ENCODE measurements at regions not wholly inside any gene's neighbourhood (a gene's known extent, or its start where the extent isn't known, plus 50 kb on each side); places are given as distances from the start of the nearest gene placed in this dataset.
"Not testable (repeated sequence)": the region's sequence is repeated elsewhere in the genome, so short reads cannot be mapped to it uniquely, and the experiment has no call there.

DNA sequence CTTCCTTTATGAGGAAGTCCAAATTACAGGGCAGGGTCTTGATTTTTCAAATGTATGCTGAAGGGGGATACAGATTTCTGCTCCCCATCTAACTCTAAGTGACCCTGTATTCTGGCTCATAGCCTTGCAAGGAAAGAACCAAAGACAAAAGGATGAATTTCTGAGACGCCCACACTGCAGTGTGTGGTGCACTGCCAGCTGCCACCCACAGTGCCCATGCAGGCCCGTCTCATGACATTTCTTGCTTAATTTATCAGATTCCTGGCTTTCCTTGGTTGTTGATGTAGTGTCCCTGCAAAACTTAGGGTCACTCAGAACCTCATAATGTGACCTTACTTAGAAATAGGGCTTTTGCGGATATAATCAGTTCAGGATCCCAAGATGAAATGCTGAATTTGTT is 68.0 kb downstream of the CBLN4 start:
- no peaks in the 10 kb centered on the region for H3K36me3 ChIP-seq
- DNase-seq (ENCODE audit: low spot score) (no peak), ATAC-seq (ENCODE audit: insufficient number of reproducible peaks, low FRiP score, low read depth) (no peak)
- no peaks in the 10 kb centered on the region for H3K27me3 ChIP-seq (replicated peaks; ENCODE audit: insufficient read depth)
- TF ChIP-seq, protein P1, sequence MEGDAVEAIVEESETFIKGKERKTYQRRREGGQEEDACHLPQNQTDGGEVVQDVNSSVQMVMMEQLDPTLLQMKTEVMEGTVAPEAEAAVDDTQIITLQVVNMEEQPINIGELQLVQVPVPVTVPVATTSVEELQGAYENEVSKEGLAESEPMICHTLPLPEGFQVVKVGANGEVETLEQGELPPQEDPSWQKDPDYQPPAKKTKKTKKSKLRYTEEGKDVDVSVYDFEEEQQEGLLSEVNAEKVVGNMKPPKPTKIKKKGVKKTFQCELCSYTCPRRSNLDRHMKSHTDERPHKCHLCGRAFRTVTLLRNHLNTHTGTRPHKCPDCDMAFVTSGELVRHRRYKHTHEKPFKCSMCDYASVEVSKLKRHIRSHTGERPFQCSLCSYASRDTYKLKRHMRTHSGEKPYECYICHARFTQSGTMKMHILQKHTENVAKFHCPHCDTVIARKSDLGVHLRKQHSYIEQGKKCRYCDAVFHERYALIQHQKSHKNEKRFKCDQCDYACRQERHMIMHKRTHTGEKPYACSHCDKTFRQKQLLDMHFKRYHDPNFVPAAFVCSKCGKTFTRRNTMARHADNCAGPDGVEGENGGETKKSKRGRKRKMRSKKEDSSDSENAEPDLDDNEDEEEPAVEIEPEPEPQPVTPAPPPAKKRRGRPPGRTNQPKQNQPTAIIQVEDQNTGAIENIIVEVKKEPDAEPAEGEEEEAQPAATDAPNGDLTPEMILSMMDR (IDR thresholded peaks at IDR 0.05) = no peak
- no peaks in the 10 kb centered on the region for H3K9me3 ChIP-seq
- H3K4me3 ChIP-seq = no peak overlapping the region
- H3K27ac ChIP-seq = no peak overlapping the region
- no peaks in the 10 kb centered on the region for H3K4me1 ChIP-seq (ENCODE audit: control insufficient read depth in 1 of 2, low read depth in 2 of 2)

DNA sequence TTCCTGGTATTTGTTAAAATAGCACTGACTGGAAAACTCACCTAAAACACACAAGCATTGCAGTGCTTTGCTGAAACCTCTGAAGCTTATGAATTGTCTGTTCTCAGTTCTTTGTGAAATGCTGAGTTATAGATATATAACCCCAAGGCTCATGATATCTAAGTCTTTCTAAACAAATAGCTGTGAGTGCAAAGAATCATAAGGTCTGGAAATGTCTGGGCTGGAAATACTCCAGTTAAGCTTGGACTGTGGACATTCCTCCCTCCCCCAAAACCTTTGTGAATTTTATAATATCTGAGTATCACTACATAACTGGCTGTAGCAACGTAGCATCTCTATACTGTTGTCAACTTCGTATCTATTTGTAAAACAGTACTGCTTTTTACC is 69.1 kb downstream of the CBLN4 start:
- Histone ChIP-seq H3K4me1 (ENCODE audit: control insufficient read depth in 1 of 2, low read depth in 2 of 2) (no peaks in the 10 kb centered on the region), H3K36me3 (no peaks in the 10 kb centered on the region), H3K9me3 (no peaks in the 10 kb centered on the region), H3K27ac (no peak overlapping the region), H3K4me3 (no peak overlapping the region), H3K27me3 (replicated peaks; ENCODE audit: insufficient read depth) (no peaks in the 10 kb centered on the region)
- TF ChIP-seq, protein P1 (IDR thresholded peaks at IDR 0.05) = no peak
- no peak for DNase-seq (ENCODE audit: low spot score)
- ATAC-seq (ENCODE audit: insufficient number of reproducible peaks, low FRiP score, low read depth) = no peak

DNA sequence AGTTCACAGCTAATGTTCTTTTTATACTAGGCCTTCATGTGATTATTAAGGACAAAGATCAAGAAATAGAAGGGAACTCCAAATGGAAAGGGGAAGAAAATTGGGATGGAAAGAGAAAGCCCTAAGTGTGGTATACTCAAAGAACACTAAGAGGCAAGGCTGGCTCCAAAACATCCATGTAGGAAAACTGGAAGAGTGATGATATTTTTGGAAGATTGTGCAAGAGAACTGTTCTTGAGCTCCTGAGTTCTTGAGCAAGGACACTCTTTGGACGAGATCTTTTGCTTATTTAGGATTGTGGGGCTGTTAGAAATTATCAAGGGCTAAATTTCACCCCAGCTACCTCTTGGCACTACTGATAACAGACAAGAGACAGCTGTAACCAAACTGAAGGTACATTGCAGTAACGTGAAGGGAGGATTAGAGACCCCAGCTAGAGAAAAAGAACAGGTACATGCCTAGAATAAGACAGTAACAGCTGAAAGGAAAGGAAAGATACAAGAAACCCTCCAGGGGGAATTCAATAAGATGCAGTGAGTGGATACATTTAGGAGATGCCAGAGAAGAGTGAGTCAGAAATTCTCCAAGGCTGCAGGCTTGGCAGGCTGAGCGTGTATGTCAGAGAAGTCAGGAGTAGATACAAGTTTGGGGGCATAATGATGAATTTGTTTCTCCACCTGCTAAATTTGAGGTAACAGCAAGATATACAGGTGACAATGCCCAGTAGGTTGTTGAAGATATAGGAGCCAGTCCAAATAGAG is 69.7 kb downstream of the CBLN4 start:
- no peak for ATAC-seq (ENCODE audit: insufficient number of reproducible peaks, low FRiP score, low read depth)
- no peaks in the 10 kb centered on the region for H3K27me3 ChIP-seq (replicated peaks; ENCODE audit: insufficient read depth)

DNA sequence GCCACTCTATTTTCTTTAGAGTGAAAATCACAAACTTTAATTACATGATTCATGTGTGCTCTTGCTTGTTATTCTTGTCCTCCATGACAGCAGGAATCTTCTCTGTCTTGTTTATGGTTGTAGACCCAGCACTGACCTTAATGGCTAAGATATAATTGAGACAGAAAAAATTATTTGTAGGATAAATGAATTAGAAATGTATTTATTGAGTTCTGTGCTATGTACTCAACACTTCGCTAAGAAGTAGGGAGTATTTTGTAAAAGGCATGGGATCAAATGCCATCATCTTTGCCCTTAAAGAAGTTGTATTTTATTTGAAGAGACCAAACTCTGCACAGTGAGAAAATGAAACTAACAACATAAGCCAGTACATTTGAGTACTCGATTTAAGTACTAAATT is 71.2 kb downstream of the CBLN4 start:
- H3K36me3 ChIP-seq = no peaks in the 10 kb centered on the region
- H3K27ac ChIP-seq = no peak overlapping the region
- H3K27me3 ChIP-seq (replicated peaks; ENCODE audit: insufficient read depth) = no peaks in the 10 kb centered on the region
- H3K9me3 ChIP-seq = no peaks in the 10 kb centered on the region
- no peaks in the 10 kb centered on the region for H3K4me1 ChIP-seq (ENCODE audit: control insufficient read depth in 1 of 2, low read depth in 2 of 2)
- no peak for DNase-seq (ENCODE audit: low spot score)
- TF ChIP-seq, protein P1 (IDR thresholded peaks at IDR 0.05) = no peak
- no peak overlapping the region for H3K4me3 ChIP-seq
- ATAC-seq (ENCODE audit: insufficient number of reproducible peaks, low FRiP score, low read depth) = no peak

More for the DNA sequence above, 69.7 kb downstream of the CBLN4 start:
- TF ChIP-seq, protein P1 (IDR thresholded peaks at IDR 0.05) = no peak
- H3K9me3 ChIP-seq = no peaks in the 10 kb centered on the region
- no peaks in the 10 kb centered on the region for H3K36me3 ChIP-seq
- H3K4me3 ChIP-seq = no peak overlapping the region
- no peak for DNase-seq (ENCODE audit: low spot score)
- H3K4me1 ChIP-seq (ENCODE audit: control insufficient read depth in 1 of 2, low read depth in 2 of 2) = no peaks in the 10 kb centered on the region
- H3K27ac ChIP-seq = no peak overlapping the region

DNA sequence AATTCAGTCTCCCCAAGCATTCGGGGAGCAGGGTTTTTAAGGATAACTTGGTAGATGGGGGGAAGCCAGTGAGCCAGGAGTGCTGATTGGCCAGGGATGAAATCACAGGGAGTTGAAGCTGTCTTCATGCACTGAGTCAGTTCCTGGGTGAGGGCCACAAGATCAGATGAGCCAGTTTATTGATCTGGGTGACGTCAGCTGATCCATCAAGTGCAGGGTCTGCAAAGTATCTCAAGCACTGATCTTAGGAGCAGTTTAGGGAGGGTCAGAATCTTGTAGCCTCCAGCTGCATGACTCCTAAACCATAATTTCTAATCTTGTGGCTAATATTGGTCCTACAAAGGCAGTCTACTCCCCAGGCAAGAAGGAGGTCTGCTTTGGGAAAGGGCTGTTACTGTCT is 74.4 kb downstream of the CBLN4 start:
- ATAC-seq (ENCODE audit: insufficient number of reproducible peaks, low FRiP score, low read depth); DNase-seq (ENCODE audit: low spot score): not testable (repeated sequence)

DNA sequence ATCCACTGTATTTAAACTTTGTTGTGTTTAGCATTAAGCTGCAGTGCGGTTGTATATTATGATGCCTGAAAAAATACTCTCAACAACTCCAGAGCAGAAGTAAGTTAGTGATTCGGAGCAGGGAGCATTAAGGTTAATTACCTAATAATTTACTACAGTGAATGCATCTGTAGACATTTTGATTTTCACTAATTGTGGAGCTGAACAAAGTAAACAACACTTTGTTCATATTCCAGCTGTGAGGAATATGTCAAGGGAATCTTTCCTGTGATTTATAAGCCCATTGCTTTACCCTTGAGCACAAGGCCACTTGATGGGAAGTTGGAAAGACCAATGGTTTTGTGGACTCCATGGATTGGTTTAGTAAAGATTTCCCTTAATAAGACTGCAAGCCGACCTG is 77.1 kb downstream of the CBLN4 start:
- Histone ChIP-seq H3K9me3 (no peaks in the 10 kb centered on the region), H3K4me1 (ENCODE audit: control insufficient read depth in 1 of 2, low read depth in 2 of 2) (no peaks in the 10 kb centered on the region), H3K27ac (no peak overlapping the region), H3K36me3 (no peaks in the 10 kb centered on the region), H3K27me3 (replicated peaks; ENCODE audit: insufficient read depth) (no peaks in the 10 kb centered on the region), H3K4me3 (no peak overlapping the region)
- DNase-seq (ENCODE audit: low spot score) (no peak), ATAC-seq (ENCODE audit: insufficient number of reproducible peaks, low FRiP score, low read depth) (no peak)
- TF ChIP-seq, protein P1 (IDR thresholded peaks at IDR 0.05) = no peak

More for the DNA sequence above, 74.4 kb downstream of the CBLN4 start:
- not testable (repeated sequence) for H3K27me3 ChIP-seq (replicated peaks; ENCODE audit: insufficient read depth); H3K36me3 ChIP-seq; H3K4me1 ChIP-seq (ENCODE audit: control insufficient read depth in 1 of 2, low read depth in 2 of 2); H3K9me3 ChIP-seq; H3K4me3 ChIP-seq; H3K27ac ChIP-seq
